ENCODE measurements at regions not wholly inside any gene's neighbourhood (a gene's known extent, or its start where the extent isn't known, plus 50 kb on each side); places are given as distances from the start of the nearest gene placed in this dataset.

DNA sequence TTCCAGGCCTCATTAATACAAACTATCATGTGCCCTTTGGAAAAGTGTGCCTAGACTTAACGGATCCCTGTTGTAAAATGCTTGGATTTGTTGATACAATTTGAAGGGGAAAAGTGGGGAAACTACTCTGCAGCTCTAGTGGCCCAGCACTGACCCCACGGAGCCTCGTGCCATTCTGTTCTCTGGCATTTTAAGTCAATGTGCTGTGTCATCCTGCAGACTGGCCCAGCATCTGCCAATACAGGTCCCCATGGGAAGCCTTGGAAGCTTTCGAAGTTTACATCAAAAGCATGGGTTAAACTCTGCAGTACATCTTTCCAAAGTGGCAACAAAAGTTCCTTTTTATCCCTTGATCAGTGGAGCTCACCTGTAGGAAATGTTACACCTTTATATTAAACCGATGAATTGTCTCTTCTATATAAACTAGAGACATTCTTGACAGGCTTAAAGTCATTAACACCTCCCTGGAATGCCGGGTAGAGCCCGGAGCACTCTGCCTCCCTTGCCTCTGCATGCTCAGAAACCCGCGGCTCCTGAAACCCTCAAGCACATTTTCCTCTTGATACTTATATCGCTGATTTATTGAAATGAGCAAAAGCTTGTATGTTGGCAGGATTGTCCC, 596.0 kb upstream of the ADAMTS16 start:
- Histone ChIP-seq H3K4me2 (no peak overlapping the region), H4K20me1 (replicated peaks; ENCODE audit: insufficient read depth) (no peaks in the 10 kb centered on the region), H3F3A (replicated peaks; ENCODE audit: low read depth) (no peaks in the 10 kb centered on the region), H3K79me2 (replicated peaks; ENCODE audit: insufficient read depth) (no peaks in the 10 kb centered on the region), H3K4me1 (ENCODE audit: insufficient read depth) (peaks cover 25% of the 10 kb centered on the region; the same call in 1 of the 2 replicates), H3K36me3 (ENCODE audit: insufficient read depth) (no peaks in the 10 kb centered on the region), H3K4me3 (no peak overlapping the region), H2AFZ (no peak overlapping the region), H3K27me3 (ENCODE audit: insufficient read depth) (no peaks in the 10 kb centered on the region), H3K27ac (ENCODE audit: low read depth) (no peak overlapping the region), H3K9me2 (ENCODE audit: insufficient read depth) (peaks cover 8% of the 10 kb centered on the region; the same call in 1 of the 2 replicates)
- DNase-seq (ENCODE audit: low spot score): peak; percentile 43
- H3K27ac Mint-ChIP-seq: no peak overlapping the region
- H3K36me3 Mint-ChIP-seq (ENCODE audit: low read depth): peaks cover 2% of the 10 kb centered on the region; the same call in 1 of the 3 replicates
- TF ChIP-seq, protein P1, sequence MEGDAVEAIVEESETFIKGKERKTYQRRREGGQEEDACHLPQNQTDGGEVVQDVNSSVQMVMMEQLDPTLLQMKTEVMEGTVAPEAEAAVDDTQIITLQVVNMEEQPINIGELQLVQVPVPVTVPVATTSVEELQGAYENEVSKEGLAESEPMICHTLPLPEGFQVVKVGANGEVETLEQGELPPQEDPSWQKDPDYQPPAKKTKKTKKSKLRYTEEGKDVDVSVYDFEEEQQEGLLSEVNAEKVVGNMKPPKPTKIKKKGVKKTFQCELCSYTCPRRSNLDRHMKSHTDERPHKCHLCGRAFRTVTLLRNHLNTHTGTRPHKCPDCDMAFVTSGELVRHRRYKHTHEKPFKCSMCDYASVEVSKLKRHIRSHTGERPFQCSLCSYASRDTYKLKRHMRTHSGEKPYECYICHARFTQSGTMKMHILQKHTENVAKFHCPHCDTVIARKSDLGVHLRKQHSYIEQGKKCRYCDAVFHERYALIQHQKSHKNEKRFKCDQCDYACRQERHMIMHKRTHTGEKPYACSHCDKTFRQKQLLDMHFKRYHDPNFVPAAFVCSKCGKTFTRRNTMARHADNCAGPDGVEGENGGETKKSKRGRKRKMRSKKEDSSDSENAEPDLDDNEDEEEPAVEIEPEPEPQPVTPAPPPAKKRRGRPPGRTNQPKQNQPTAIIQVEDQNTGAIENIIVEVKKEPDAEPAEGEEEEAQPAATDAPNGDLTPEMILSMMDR (conservative IDR thresholded peaks at IDR 0.05; ENCODE audit: low read depth in 2 of 2): no peak
- TF ChIP-seq CREB1 (CRISPR knock-in tag; IDR thresholded peaks at IDR 0.05; ENCODE audit: low read depth): no peak
- TF ChIP-seq, protein P2, sequence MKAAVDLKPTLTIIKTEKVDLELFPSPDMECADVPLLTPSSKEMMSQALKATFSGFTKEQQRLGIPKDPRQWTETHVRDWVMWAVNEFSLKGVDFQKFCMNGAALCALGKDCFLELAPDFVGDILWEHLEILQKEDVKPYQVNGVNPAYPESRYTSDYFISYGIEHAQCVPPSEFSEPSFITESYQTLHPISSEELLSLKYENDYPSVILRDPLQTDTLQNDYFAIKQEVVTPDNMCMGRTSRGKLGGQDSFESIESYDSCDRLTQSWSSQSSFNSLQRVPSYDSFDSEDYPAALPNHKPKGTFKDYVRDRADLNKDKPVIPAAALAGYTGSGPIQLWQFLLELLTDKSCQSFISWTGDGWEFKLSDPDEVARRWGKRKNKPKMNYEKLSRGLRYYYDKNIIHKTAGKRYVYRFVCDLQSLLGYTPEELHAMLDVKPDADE (IDR thresholded peaks at IDR 0.05): no peak
- no peak for TF ChIP-seq ZNF114 (CRISPR knock-in tag; IDR thresholded peaks at IDR 0.05)
- TF ChIP-seq, protein P3, sequence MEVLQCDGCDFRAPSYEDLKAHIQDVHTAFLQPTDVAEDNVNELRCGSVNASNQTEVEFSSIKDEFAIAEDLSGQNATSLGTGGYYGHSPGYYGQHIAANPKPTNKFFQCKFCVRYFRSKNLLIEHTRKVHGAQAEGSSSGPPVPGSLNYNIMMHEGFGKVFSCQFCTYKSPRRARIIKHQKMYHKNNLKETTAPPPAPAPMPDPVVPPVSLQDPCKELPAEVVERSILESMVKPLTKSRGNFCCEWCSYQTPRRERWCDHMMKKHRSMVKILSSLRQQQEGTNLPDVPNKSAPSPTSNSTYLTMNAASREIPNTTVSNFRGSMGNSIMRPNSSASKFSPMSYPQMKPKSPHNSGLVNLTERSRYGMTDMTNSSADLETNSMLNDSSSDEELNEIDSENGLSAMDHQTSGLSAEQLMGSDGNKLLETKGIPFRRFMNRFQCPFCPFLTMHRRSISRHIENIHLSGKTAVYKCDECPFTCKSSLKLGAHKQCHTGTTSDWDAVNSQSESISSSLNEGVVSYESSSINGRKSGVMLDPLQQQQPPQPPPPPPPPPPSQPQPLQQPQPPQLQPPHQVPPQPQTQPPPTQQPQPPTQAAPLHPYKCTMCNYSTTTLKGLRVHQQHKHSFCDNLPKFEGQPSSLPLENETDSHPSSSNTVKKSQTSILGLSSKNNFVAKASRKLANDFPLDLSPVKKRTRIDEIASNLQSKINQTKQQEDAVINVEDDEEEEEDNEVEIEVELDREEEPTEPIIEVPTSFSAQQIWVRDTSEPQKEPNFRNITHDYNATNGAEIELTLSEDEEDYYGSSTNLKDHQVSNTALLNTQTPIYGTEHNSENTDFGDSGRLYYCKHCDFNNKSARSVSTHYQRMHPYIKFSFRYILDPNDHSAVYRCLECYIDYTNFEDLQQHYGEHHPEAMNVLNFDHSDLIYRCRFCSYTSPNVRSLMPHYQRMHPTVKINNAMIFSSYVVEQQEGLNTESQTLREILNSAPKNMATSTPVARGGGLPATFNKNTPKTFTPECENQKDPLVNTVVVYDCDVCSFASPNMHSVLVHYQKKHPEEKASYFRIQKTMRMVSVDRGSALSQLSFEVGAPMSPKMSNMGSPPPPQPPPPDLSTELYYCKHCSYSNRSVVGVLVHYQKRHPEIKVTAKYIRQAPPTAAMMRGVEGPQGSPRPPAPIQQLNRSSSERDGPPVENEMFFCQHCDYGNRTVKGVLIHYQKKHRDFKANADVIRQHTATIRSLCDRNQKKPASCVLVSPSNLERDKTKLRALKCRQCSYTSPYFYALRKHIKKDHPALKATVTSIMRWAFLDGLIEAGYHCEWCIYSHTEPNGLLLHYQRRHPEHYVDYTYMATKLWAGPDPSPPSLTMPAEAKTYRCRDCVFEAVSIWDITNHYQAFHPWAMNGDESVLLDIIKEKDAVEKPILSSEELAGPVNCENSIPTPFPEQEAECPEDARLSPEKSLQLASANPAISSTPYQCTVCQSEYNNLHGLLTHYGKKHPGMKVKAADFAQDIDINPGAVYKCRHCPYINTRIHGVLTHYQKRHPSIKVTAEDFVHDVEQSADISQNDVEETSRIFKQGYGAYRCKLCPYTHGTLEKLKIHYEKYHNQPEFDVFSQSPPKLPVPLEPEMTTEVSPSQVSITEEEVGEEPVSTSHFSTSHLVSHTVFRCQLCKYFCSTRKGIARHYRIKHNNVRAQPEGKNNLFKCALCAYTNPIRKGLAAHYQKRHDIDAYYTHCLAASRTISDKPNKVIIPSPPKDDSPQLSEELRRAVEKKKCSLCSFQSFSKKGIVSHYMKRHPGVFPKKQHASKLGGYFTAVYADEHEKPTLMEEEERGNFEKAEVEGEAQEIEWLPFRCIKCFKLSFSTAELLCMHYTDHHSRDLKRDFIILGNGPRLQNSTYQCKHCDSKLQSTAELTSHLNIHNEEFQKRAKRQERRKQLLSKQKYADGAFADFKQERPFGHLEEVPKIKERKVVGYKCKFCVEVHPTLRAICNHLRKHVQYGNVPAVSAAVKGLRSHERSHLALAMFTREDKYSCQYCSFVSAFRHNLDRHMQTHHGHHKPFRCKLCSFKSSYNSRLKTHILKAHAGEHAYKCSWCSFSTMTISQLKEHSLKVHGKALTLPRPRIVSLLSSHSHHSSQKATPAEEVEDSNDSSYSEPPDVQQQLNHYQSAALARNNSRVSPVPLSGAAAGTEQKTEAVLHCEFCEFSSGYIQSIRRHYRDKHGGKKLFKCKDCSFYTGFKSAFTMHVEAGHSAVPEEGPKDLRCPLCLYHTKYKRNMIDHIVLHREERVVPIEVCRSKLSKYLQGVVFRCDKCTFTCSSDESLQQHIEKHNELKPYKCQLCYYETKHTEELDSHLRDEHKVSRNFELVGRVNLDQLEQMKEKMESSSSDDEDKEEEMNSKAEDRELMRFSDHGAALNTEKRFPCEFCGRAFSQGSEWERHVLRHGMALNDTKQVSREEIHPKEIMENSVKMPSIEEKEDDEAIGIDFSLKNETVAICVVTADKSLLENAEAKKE (CRISPR knock-in tag; IDR thresholded peaks at IDR 0.05): no peak
- TF ChIP-seq POLR2AphosphoS5 (IDR thresholded peaks at IDR 0.05; ENCODE audit: low read depth): no peak
- no peak for TF ChIP-seq ZNF331 (CRISPR knock-in tag; IDR thresholded peaks at IDR 0.05; ENCODE audit: low read depth)
- TF ChIP-seq NANOG (IDR thresholded peaks at IDR 0.05; ENCODE audit: borderline replicate concordance): no peak
- peak; percentile 75 for ATAC-seq
- H3K9me3 Mint-ChIP-seq: no peaks in the 10 kb centered on the region; the same call in 2 of the 3 replicates
- H3K27me3 Mint-ChIP-seq (ENCODE audit: insufficient read depth, low read depth, poor library complexity): peaks cover 4% of the 10 kb centered on the region
- peaks cover 31% of the 10 kb centered on the region for H3K4me1 Mint-ChIP-seq
- no peak overlapping the region for H3K4me3 Mint-ChIP-seq

Data from GM23338 (cell line).